Right hindlimb (tissue), 1 donor: ENCODE measurements at regions not wholly inside any gene's neighbourhood (a gene's known extent, or its start where the extent isn't known, plus 50 kb on each side); places are given as distances from the start of the nearest gene placed in this dataset.
"Not testable (repeated sequence)": the region's sequence is repeated elsewhere in the genome, so short reads cannot be mapped to it uniquely, and the experiment has no call there.

ENCODE experiments used
- DNase-seq: peaks from one replicate; pipeline ENCODE4 v3.0.0-alpha.2; 2018

DNA sequence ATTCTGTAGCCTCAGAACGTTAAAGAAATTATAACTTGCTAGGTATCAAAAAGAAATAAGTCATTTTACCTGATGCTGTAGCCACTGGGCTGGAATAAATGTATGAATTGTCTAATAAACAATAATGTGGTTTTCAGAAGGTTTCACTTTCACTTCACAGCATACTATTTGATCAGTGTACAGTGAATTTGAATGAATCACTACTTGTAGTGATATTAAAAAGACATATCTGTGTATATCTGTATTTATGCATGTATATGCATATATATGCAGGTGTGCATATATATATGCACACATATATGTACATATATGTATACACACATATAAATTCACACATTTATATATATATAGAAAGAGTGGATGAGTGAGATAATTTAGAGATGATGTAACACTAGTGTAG lies 440.0 kb upstream of the PCDH10 start:
- no peak for DNase-seq

DNA sequence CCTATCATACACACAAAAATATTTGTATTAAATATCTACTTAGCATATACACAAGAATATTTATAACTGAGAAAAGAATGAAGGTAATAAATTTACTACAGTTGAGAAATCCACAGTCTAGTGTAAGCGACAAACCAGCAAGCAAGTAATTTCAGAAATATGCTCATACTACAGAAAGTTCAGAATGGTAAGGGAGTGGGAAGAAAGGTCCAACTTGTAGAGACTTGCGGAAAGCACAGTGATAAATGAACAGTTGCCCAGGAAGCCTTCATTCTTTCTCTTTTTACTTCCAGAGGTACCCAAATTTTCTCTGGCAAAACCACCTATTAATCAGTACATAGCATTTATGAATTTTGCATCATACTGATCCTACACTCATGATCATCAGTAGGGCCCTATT lies 438.1 kb upstream of the PCDH10 start:
- no peak for DNase-seq

DNA sequence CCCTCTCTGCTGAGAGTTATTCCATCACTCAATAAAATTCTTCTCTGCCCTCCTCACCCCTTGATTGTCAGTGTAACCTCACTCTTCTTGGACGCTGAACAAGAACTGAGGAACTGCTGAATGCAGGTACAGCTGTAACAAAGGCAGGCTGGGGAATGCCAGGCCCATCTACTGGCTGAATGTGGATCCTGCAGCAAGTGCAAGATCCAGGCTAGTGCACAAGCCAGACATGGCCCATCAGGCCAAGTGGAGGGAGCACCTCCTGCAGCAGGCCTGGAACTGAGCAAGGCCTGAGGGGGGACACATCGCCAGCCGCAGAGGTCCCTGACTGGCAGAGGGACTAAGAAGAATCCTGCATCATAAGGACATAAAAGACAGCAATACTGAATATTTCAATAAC lies 411.8 kb upstream of the PCDH10 start:
- no peak for DNase-seq

DNA sequence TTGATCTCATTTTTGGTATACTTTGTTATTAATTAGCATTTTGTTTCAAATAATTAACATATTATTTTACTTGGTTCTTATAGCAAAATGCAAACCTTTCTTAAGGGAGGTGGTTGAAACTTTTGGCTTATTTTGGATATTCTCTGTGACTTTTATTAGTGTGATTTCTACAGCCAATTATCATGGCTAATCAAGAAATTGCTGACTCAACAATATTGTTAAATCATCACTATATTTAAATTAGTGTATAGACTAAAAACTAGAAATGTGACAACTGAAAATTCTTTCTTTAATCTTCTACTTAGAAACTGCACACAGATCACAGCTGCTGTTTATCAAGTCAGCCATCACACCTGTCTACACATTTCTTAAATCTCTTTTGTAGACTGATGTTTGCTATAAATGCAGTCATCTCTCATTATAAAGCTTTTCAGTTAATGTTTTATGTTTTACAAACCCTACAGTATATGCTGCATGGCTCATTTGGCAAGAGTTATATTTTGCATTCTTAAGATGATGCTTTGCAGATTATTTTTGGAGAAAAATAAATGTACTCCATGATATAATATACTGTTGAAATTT lies 389.8 kb upstream of the PCDH10 start:
- DNase-seq: no peak

DNA sequence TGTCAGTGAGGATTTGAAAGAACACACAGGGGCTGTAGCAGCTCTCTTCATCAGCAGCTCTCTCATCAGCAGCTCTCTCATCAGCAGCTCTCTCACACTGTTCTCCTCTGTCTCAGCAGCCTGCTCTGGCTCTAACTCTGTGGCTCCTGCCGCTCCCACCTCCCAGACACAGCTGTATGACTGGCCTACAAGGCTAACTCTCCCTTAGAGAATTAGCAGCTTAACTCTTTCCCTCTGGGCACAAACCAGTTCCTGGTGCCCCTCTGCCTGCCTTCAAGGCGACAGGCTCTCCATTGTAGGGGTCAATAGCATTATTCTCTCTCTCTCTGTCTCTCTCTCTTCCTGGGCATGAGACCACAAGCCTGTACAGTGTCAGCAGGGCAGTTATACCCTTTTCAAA lies 385.6 kb upstream of the PCDH10 start:
- no peak for DNase-seq

DNA sequence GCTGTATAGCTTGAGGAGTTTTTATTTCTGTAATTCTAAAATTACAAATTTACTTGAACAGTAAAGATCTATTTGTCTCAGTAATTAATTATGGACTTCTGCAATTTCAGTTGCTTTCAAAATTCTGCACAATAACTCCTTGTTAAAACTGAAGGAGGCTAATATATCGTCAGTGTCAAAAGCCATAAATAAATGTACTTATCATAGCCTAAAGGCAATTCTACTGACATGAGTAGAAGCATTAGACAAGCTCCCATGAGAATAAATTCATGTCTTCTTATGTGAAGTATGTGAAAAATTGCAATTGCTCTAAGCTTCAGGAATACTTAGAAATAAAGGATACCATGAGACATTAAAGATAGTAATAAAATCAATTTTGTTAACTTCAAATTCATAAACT lies 381.2 kb upstream of the PCDH10 start:
- no peak for DNase-seq

DNA sequence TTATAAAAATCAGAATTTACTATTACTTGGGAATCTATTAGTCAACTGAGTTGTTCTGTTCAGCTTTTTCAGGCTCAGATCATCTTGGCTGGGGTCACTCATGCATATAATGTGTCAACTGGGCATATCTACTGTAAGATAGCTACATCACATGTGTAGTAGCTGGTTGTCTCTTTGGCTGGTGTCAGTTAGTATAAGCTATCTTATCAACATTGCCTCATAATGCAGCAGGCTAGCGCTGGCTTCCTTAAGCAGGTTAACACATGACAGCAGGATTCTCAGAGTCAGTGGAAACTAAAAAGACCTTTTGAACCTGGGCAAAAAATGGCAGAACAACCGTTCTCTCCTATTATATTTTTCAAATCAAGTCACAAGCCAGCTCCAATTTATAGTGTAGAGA lies 378.3 kb upstream of the PCDH10 start:
- no peak for DNase-seq

DNA sequence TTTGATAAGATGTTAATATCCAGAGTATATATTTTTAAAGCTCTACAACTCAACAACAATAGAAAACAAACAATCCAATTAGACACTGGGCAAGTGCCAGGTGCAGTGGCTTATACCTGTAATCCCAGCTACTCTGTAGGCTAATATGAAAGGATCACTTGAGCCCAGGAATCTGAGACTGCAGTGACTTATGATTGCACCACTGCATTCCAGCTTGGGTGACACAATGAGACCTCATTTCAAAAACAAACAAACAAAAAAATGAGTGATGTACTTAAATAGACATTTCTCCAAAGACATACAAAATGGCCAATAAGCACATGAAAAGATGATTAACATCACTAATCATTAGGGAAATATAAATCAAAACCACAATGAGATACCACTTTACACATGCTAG lies 356.8 kb upstream of the PCDH10 start:
- no peak for DNase-seq

DNA sequence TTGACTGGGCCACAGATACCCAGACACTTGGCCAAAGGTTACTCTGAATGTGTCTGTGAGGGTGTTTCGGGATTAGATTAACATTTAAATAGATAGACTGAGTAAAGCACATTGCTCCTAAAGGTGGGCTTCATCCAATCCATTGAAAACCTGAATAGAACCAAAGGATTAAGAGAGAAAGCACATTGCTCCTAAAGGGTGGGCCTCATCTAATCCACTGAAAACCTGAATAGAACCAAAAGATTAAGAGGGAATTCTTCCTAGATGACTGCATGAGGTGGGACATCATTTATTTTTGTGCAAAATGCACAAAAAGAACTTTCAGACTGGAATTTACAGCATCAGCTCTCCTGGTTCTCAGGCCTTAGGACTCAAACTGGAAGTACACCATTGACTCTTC lies 351.2 kb upstream of the PCDH10 start:
- no peak for DNase-seq

DNA sequence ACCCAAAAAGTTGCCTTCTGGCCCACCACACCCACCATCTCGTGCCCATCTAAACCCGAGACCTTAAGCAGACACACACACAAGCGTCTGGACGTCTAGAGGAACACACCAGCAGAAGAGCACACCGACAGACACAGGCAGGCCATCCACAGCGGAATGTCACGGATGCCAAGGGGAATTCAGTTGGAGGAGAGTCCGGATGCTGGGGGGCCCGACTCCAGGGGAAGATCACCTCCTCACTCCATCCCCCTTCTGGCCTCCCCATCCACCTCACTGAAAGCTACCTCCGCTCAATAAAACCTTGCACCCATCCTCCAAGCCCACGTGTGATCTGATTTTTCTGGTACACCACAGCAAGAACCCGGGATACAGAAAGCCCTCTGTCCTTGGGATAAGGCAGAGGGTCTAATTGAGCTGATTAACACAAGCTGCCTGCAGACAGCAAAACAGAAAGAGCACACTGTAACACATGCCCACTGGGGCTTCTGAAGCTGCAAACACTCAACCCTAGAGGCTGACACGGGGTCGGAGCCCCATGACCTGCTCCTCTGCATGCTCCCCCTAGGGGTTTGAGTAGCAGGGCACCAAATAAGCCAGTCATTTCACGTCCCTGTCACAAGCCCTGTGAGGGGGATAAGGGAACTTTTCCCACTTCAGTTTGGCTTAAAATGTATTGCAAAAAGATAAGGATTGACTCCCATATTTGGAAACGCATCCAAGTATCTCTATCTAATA lies 339.6 kb upstream of the PCDH10 start:
- DNase-seq: no peak

DNA sequence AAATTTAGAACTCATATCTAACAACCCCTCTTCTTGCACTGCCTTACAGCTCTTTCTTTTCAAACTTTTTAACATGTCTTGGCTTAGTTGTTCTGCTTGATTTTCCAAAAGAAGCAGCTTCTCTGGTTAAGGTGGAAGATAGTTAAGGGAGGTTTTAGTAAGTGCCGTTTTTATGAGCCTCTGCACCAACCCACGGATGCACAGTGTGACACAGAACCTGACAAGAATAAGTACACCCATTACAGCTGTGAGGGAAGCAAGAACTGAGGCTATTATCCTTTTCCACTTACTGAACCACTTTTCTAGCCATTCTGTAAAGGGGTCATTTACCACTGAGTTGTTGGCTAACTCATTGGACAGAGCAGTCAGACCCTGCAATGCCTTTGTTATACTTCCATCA lies 336.0 kb upstream of the PCDH10 start:
- DNase-seq: not testable (repeated sequence)

DNA sequence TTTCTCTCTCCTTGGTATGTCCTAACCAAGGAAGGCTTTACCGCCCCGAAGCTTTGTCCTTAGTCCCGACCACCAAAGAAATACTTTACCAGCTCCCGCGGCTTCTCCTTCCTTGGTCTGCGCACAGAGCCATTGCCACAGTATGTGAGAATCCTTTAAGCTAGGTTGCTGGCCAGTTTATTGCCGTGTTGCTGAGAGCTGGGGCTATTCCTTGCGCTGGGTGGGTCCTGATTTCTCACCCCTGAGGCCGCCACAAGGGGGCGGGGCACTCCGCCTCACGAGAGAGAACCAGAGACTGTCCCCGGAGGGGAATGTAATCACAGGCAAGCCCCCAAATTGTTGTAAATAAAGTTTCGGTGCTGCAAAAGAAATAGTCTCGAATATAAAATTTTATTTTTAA lies 331.0 kb upstream of the PCDH10 start:
- DNase-seq: no peak

DNA sequence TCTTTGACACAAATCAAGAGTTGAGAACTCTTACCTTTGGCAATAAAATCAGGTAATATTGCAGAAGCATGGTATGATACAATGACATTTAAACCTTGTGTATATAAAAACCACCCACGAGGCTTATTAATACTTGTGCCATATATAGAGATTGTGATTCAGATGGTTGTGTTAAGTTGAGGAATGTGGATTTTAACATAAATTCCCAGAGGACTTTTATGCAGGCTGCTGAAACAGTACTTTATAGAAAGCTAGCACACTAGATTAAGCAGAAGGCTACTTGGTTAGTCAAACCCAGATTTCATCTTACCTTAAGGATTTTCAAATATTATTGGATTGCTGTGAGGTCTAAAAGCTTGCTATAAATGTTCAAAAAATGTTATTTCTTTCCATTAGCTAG lies 325.7 kb upstream of the PCDH10 start:
- DNase-seq: no peak

DNA sequence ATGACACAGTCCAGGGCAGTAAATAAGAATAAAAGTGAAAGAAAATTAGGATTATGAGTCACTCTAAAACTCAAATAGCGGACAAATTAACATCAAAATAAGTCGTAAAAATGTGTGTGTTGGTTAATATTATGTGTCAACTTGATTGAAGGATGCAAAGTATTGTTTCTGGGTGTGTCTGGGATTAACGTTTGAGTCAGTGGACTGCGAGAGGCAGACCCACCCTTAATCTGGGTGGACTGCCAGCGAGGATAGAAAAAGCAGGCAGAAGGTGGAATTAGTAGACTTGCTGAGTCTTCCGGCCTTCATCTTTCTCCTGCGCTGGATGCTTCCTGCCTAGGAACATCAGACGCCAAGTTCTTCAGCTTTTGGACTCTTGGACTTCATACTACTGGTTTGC lies 324.3 kb upstream of the PCDH10 start:
- no peak for DNase-seq

DNA sequence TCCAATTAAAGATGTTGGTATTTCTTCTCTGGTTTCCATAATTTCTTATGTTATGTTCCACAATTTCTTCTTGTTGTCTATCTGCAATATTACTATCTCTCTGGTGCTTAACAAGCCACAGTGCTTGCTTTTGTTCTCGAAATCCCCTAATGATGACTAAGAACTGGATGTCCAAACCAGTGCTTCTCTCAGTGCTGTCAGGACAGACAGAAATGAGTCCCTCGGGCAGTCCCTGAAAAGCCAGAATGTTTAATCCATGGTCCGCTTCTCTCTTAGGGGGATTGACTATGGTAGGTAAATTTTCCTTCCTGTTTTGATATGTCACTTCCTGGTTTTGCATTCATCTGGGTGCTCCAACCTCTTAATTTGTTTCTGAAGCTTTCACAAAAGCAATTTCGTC lies 321.6 kb upstream of the PCDH10 start:
- no peak for DNase-seq

DNA sequence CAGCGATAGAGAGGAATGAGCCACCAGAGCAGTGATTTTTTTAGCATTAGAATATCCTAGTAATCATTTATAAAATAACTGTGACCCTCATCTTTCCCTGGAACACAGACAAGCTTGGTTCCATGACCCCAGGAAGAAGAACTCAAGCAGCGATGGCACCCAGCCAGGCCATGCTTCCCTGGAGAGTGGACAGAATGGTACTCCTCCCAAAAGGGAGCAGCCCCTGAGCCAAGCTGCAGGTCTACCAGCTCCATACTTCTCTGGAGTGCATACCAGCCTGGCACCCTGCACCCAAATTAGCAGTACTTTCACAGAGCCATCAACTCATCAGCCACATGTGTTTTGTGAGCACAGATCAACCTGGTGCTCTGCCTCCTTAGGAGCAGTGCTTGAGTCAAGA lies 310.9 kb upstream of the PCDH10 start:
- no peak for DNase-seq

DNA sequence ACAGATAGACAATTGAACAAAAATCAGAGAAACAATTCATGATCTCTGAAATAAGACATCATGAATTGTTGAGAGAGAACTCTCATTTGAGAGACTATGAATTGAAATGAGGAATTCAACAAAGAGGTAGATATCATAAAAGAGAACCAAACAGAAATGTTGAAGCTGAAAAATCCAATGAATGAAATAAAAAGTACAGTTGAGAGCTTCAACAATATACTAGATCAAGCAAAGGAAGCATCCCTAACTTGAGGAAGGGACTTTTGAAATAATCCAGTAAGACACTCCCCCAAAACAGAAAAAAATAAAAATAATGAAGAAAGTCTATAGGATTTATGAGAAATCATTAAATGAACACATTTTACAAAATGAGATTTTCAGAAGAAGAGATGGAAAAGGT lies 310.0 kb upstream of the PCDH10 start:
- no peak for DNase-seq

DNA sequence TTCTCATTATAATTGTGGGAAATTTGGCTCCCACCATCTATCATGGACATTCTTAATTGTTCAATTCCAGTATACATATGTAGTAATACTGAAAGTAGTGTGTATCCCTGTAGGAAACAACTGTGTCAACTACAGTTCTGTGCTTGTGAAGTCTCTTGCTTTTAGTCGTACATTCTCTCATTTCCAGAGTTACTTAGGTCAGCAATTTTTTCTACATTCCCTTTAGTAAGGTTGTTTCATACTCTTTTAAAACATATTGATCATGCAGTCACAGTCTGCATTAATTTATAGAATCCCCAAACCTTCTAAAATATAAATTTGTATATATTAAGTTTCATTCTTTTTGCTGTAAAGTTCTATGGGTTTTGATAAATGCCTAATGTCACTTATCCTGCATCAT lies 289.2 kb upstream of the PCDH10 start:
- no peak for DNase-seq

DNA sequence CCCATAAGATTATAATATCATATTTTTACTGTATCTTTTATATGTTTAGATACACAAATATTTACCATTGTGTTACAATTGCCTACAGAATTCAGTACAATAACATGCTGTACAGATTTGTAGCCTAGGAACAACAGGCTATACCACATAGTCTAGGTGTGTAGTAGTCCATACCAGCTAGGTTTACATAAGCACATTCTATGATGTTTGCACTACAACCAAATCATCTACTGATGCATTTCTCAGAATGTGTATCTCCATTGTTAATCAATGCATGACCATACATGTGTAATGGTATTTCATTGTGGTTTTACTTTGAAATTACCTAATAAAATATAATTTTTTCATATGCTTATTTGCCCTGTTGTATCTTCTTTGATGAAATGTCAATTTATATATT lies 288.1 kb upstream of the PCDH10 start:
- no peak for DNase-seq

DNA sequence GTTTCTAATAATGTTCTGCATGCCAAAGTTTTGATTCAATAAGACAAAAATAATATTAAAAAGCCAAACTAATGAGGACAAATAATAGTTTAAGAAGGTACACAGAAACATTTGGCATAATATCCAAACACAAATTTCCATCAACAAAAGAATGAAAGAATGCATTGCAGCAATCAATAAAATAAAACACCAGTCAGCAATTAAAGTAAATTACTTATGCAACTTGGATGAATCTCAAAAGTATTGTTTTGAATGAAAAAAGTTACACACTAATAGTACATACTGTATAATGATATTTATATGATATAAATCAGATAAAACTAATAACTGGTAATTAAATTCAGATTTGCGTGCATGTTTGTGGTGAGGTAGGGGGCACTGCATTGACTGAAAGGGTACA lies 285.5 kb upstream of the PCDH10 start:
- no peak for DNase-seq

DNA sequence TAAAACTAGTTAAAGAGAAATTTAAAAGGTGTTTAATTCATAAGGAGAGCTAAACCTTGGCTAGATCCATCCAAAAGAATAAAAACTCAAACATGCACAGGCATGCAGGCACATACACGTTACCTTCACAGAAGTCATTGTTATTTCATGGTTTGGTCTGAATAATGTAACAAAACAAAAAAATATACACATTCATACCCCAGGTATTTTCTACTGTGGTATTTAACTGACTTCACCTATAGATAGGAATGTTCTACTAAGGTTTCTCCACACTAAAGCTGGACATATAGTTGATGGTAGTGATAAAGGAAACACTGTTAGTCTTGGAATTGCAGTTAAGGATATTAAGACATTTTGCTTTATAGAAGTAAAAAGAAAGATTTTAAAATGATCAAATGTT lies 283.6 kb upstream of the PCDH10 start:
- no peak for DNase-seq

DNA sequence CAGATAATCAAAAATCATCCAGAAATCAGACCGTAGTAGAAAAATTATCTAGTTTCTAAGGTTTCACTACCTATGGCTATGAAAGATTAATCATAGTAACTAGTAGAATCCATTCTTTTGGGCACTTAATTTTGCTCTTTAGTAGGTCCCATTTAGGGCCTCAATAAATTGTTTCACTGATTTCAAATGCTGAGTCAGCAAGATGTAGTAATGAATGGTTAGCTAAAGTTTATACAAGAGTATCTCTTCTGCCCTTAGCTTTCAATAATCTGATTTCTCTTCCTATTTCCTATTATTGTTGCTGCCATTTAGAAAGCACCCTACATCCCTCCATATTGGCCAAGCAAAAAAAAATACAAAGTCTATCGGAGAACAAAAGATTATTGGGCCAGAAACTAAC lies 283.2 kb upstream of the PCDH10 start:
- DNase-seq: no peak

DNA sequence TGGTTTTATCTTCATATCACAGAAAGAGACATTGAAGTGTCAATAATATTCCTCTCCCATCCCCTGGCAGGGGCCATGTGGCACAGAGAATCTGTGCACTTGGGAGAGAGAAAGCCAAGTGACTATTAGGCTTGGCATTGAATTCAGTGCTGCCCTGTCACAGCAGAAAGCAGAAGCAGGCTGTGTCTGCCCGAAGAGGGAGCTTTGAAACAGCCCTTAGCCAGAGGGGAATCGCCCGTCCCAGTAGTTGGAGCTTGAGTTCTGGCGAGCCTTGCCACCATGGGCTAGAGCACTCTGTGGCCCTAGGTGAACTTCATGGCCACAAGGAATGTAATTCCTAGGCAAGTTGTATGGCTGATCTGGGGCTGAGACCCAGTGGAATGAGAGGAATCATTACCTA lies 282.5 kb upstream of the PCDH10 start:
- DNase-seq: no peak

DNA sequence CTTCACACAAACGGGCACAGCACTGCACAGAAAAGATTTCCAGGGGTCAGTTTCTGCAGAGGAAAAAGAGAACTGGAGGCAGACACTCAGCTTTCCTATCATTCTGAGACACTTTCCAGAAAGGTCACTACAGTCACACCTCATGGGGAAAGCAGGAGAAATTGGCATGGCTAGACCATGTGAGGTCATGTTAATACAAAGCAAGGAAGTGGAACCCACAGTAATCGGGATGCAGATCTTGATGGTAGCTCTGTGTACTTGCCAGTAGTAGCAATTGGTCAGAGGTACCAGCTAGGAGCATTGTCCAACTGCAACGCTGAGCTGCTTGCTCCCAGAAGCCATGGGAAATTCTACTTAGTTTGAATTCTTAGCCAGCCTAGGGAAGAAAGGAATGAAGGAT lies 255.3 kb upstream of the PCDH10 start:
- no peak for DNase-seq

DNA sequence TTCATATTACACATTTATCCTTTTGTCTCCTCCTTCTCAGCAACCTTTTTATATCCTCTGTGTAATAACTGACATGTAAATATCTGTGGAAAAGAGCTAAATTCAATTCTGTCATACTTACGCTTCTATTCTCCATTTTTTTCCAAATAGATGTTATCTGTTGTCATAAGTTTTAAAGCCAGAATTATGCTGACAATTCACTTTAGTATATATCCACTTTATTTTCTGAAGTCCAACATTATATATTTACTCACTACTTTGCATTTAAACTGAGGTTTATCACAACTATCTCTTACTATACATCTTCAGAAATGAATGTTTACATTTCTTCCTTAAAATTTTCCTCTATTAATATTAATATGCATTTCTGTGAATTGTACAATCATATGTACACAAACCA lies 247.9 kb upstream of the PCDH10 start:
- no peak for DNase-seq
